GM18858 (cell line): ENCODE measurements at regions not wholly inside any gene's neighbourhood (a gene's known extent, or its start where the extent isn't known, plus 50 kb on each side); places are given as distances from the start of the nearest gene placed in this dataset.

Experiments
- ATAC-seq: cut with Tn5 transposase; IDR thresholded peaks from one replicate; pipeline ENCODE4 v1.9.1; 2021; ENCODE audit not compliant: unreplicated experiment

- ATAC-seq, result no peak
These were observed 247.7 kb upstream of the PTBP2 start for GRCh38 chr1:96473791-96474434.

- no peak for ATAC-seq
These were observed 246.4 kb upstream of the PTBP2 start for GRCh38 chr1:96474985-96475743.

- ATAC-seq, result no peak
These were observed 245.7 kb upstream of the PTBP2 start for GRCh38 chr1:96475903-96476302.

GRCh38 chr1:96478228-96478627, 243.4 kb upstream of the PTBP2 start:
- no peak for ATAC-seq

GRCh38 chr1:96481409-96481808, 240.2 kb upstream of the PTBP2 start:
- ATAC-seq, result no peak

- ATAC-seq, result no peak
These were observed 239.0 kb upstream of the PTBP2 start for GRCh38 chr1:96482616-96483015.

GRCh38 chr1:96487394-96487793, 234.2 kb upstream of the PTBP2 start:
- ATAC-seq, result no peak

GRCh38 chr1:96487971-96488370, 233.6 kb upstream of the PTBP2 start:
- ATAC-seq, result no peak

GRCh38 chr1:96488777-96489176, 232.8 kb upstream of the PTBP2 start:
- ATAC-seq, result peak; percentile 59

- no peak for ATAC-seq
These were observed 229.3 kb upstream of the PTBP2 start for GRCh38 chr1:96492236-96492635.

- ATAC-seq, result no peak
These were observed 222.7 kb upstream of the PTBP2 start for GRCh38 chr1:96498744-96499340.

GRCh38 chr1:96508233-96508632, 213.4 kb upstream of the PTBP2 start:
- no peak for ATAC-seq

GRCh38 chr1:96509339-96509738, 212.2 kb upstream of the PTBP2 start:
- no peak for ATAC-seq

GRCh38 chr1:96509951-96510350, 211.6 kb upstream of the PTBP2 start:
- no peak for ATAC-seq

GRCh38 chr1:96510391-96510790, 211.2 kb upstream of the PTBP2 start:
- no peak for ATAC-seq

GRCh38 chr1:96510911-96511310, 210.7 kb upstream of the PTBP2 start:
- no peak for ATAC-seq

GRCh38 chr1:96513136-96513535, 208.4 kb upstream of the PTBP2 start:
- no peak for ATAC-seq

GRCh38 chr1:96515430-96515829, 206.2 kb upstream of the PTBP2 start:
- ATAC-seq, result peak; percentile 94

- peak; percentile 55 for ATAC-seq
These were observed 205.7 kb upstream of the PTBP2 start for GRCh38 chr1:96515925-96516324.

- no peak for ATAC-seq
These were observed 201.6 kb upstream of the PTBP2 start for GRCh38 chr1:96519851-96520578.

- no peak for ATAC-seq
These were observed 201.0 kb upstream of the PTBP2 start for GRCh38 chr1:96520579-96520947.

- no peak for ATAC-seq
These were observed 200.6 kb upstream of the PTBP2 start for GRCh38 chr1:96521010-96521409.
